ENCODE measurements at regions not wholly inside any gene's neighbourhood (a gene's known extent, or its start where the extent isn't known, plus 50 kb on each side); places are given as distances from the start of the nearest gene placed in this dataset.
"Not testable (repeated sequence)": the region's sequence is repeated elsewhere in the genome, so short reads cannot be mapped to it uniquely, and the experiment has no call there.

GRCh38 chr1:115537415-115537814 lies 104.4 kb upstream of the VANGL1 start:
- ATAC-seq (no peak), DNase-seq (no peak)
- intact Hi-C loops (cut with DNase I, micrococcal nuclease): no loop called here

- no peak for ATAC-seq
- intact Hi-C loops (cut with DNase I, micrococcal nuclease): no loop called here
- DNase-seq: no peak
Measured at GRCh38 chr1:115536279-115536816, 105.4 kb upstream of the VANGL1 start.

GRCh38 chr1:115534106-115534505 lies 107.7 kb upstream of the VANGL1 start:
- intact Hi-C loops (cut with DNase I, micrococcal nuclease): no loop called here
- ATAC-seq (no peak), DNase-seq (no peak)

GRCh38 chr1:115531631-115532264 lies 110.0 kb upstream of the VANGL1 start:
- no peak for ATAC-seq
- DNase-seq: no peak
- intact Hi-C loops (cut with DNase I, micrococcal nuclease): no loop called here

- ATAC-seq: no peak
- intact Hi-C loops (cut with DNase I, micrococcal nuclease): no loop called here
- DNase-seq: no peak
Measured at GRCh38 chr1:115530407-115530806, 111.4 kb upstream of the VANGL1 start.

- ATAC-seq: no peak
- DNase-seq: no peak
- intact Hi-C loops (cut with DNase I, micrococcal nuclease): no loop called here
Measured at GRCh38 chr1:115529216-115529897, 112.4 kb upstream of the VANGL1 start.

- intact Hi-C loops (cut with DNase I, micrococcal nuclease); ATAC-seq; DNase-seq: not testable (repeated sequence)
Measured at GRCh38 chr1:115528336-115528735, 113.4 kb upstream of the VANGL1 start.

GRCh38 chr1:115527746-115528145 lies 114.0 kb upstream of the VANGL1 start:
- intact Hi-C loops (cut with DNase I, micrococcal nuclease): no loop called here
- ATAC-seq (no peak), DNase-seq (no peak)

- ATAC-seq: peak; percentile 85
- no peak for DNase-seq
- intact Hi-C loops (cut with DNase I, micrococcal nuclease): no loop called here
Measured at GRCh38 chr1:115526900-115527299, 114.9 kb upstream of the VANGL1 start.

GRCh38 chr1:115524236-115524635 lies 117.5 kb upstream of the VANGL1 start:
- intact Hi-C loops (cut with DNase I, micrococcal nuclease): no loop called here
- ATAC-seq (peak; percentile 73), DNase-seq (no peak)

- no peak for DNase-seq
- intact Hi-C loops (cut with DNase I, micrococcal nuclease): no loop called here
- no peak for ATAC-seq
Measured at GRCh38 chr1:115522386-115522785, 119.4 kb upstream of the VANGL1 start.

GRCh38 chr1:115515270-115515669 lies 126.5 kb upstream of the VANGL1 start:
- no peak for ATAC-seq
- intact Hi-C loops (cut with DNase I, micrococcal nuclease): no loop called here
- DNase-seq: no peak

GRCh38 chr1:115510226-115510625 lies 131.5 kb upstream of the VANGL1 start:
- intact Hi-C loops (cut with DNase I, micrococcal nuclease); DNase-seq; ATAC-seq: not testable (repeated sequence)

- intact Hi-C loops (cut with DNase I, micrococcal nuclease): no loop called here
- ATAC-seq: no peak
- no peak for DNase-seq
Measured at GRCh38 chr1:115507901-115508300, 133.9 kb upstream of the VANGL1 start.

- DNase-seq: no peak
Measured at GRCh38 chr1:115506924-115507589, 134.7 kb upstream of the VANGL1 start.

GRCh38 chr1:115506518-115506917 lies 135.3 kb upstream of the VANGL1 start:
- intact Hi-C loops (cut with DNase I, micrococcal nuclease): no loop called here
- ATAC-seq: no peak
- DNase-seq: no peak

More at GRCh38 chr1:115506924-115507589, 134.7 kb upstream of the VANGL1 start:
- intact Hi-C loops (cut with DNase I, micrococcal nuclease): no loop called here
- ATAC-seq: no peak

GRCh38 chr1:115505148-115505571 lies 136.6 kb upstream of the VANGL1 start:
- DNase-seq: no peak
- no peak for ATAC-seq

GRCh38 chr1:115502183-115502582 lies 139.6 kb upstream of the VANGL1 start:
- ATAC-seq; DNase-seq; intact Hi-C loops (cut with DNase I, micrococcal nuclease): not testable (repeated sequence)

More at GRCh38 chr1:115505148-115505571, 136.6 kb upstream of the VANGL1 start:
- intact Hi-C loops (cut with DNase I, micrococcal nuclease): no loop called here

GRCh38 chr1:115501476-115501875 lies 140.3 kb upstream of the VANGL1 start:
- intact Hi-C loops (cut with DNase I, micrococcal nuclease): no loop called here
- ATAC-seq (no peak), DNase-seq (no peak)

- ATAC-seq: no peak
- no peak for DNase-seq
- intact Hi-C loops (cut with DNase I, micrococcal nuclease): no loop called here
Measured at GRCh38 chr1:115499253-115499652, 142.5 kb upstream of the VANGL1 start.

All from left colon (tissue), 2 donors.